H9 (cell line): ENCODE measurements at regions not wholly inside any gene's neighbourhood (a gene's known extent, or its start where the extent isn't known, plus 50 kb on each side); places are given as distances from the start of the nearest gene placed in this dataset.

Experiments used
- DNase-seq: peaks from one replicate; pipeline ENCODE4 v3.0.0-alpha.2; 2017
- H2AFZ ChIP-seq: one replicate; pipeline ENCODE4 v1.6.1; 2013; ENCODE audit warnings: mild to moderate bottlenecking, low read length, control low read depth, moderate library complexity
- H2AK5ac ChIP-seq: 2 replicates; pipeline ENCODE4 v1.6.1; 2013; ENCODE audit warnings: low read length, control low read depth, mixed read lengths; ENCODE audit not compliant: insufficient read length
- H2BK120ac ChIP-seq: one replicate; pipeline ENCODE4 v1.6.1; 2013; ENCODE audit warnings: low read depth, mild to moderate bottlenecking, low read length, control low read depth, inconsistent platforms; ENCODE audit not compliant: poor library complexity, severe bottlenecking
- H2BK12ac ChIP-seq: 2 replicates; pipeline ENCODE4 v1.6.1; 2013; ENCODE audit warnings: low read length, control low read depth, mixed read lengths, low read depth; ENCODE audit not compliant: insufficient read length
- H2BK15ac ChIP-seq: 2 replicates; pipeline ENCODE4 v1.6.1; 2013; ENCODE audit warnings: low read depth, low read length, control low read depth
- H2BK20ac ChIP-seq: one replicate; pipeline ENCODE4 v1.6.1; 2013; ENCODE audit warnings: low read depth, mild to moderate bottlenecking, low read length, control low read depth, inconsistent platforms; ENCODE audit not compliant: poor library complexity, severe bottlenecking
- H2BK5ac ChIP-seq: 2 replicates; pipeline ENCODE4 v1.6.1; 2013; ENCODE audit warnings: low read length, control low read depth, mixed read lengths; ENCODE audit not compliant: insufficient read length
- H3K14ac ChIP-seq: 2 replicates; pipeline ENCODE4 v1.6.1; 2013; ENCODE audit warnings: low read length, control low read depth; ENCODE audit not compliant: insufficient read depth
- H3K18ac ChIP-seq: 2 replicates; pipeline ENCODE4 v1.6.1; 2013; ENCODE audit warnings: low read depth, mild to moderate bottlenecking, mixed read lengths, low read length, control low read depth; ENCODE audit not compliant: insufficient read length
- H3K23ac ChIP-seq: 2 replicates; pipeline ENCODE4 v1.6.1; 2013; ENCODE audit warnings: low read length, control low read depth, mixed read lengths, low read depth; ENCODE audit not compliant: insufficient read length
- H3K23me2 ChIP-seq: 2 replicates; pipeline ENCODE4 v1.6.1; 2013; ENCODE audit warnings: low read depth, mild to moderate bottlenecking, mixed read lengths, low read length, control low read depth; ENCODE audit not compliant: insufficient read length, poor library complexity, severe bottlenecking
- H3K27ac ChIP-seq: 2 replicates; pipeline ENCODE4 v1.5.1; 2013; ENCODE audit warnings: low read length, control low read depth, mixed read lengths, low read depth; ENCODE audit not compliant: insufficient read length
- H3K27me3 ChIP-seq: 2 replicates; pipeline ENCODE4 v1.6.1; 2013; ENCODE audit warnings: low read length, control low read depth, inconsistent platforms; ENCODE audit not compliant: insufficient read depth
- H3K4ac ChIP-seq: 2 replicates; pipeline ENCODE4 v1.6.1; 2013; ENCODE audit warnings: low read depth, mild to moderate bottlenecking, control low read depth, inconsistent platforms, low read length, moderate library complexity
- H3K4me1 ChIP-seq: 2 replicates; pipeline ENCODE4 v1.6.1; 2013; ENCODE audit warnings: low read length, control low read depth, inconsistent platforms; ENCODE audit not compliant: insufficient read depth
- H3K4me2 ChIP-seq: 2 replicates; pipeline ENCODE4 v1.6.1; 2013; ENCODE audit warnings: low read length, control low read depth, mixed read lengths; ENCODE audit not compliant: insufficient read length, insufficient read depth
- H3K56ac ChIP-seq: 2 replicates; pipeline ENCODE4 v1.6.1; 2013; ENCODE audit warnings: low read depth, mild to moderate bottlenecking, mixed read lengths, low read length, control low read depth; ENCODE audit not compliant: insufficient read length
- H3K79me1 ChIP-seq: 2 replicates; pipeline ENCODE4 v1.6.1; 2013; ENCODE audit warnings: low read depth, mild to moderate bottlenecking, moderate library complexity, low read length, control low read depth, inconsistent platforms; ENCODE audit not compliant: insufficient read depth, poor library complexity, severe bottlenecking
- H3K79me2 ChIP-seq: 2 replicates; pipeline ENCODE4 v1.6.1; 2013; ENCODE audit warnings: low read length, control low read depth, inconsistent platforms; ENCODE audit not compliant: insufficient read depth
- H3K9ac ChIP-seq: 2 replicates; pipeline ENCODE4 v1.6.1; 2013; ENCODE audit warnings: low read length, control low read depth, mixed read lengths; ENCODE audit not compliant: insufficient read length; ENCODE audit errors: extremely low read depth
- H3K9me3 ChIP-seq: one replicate; pipeline ENCODE4 v1.6.1; 2013; ENCODE audit warnings: low read depth, low read length, inconsistent platforms; ENCODE audit not compliant: control insufficient read depth
- H3T11ph ChIP-seq: one replicate; pipeline ENCODE4 v1.6.1; 2013; ENCODE audit warnings: mild to moderate bottlenecking, low read length, control low read depth, inconsistent platforms
- H4K20me1 ChIP-seq: one replicate; pipeline ENCODE4 v1.6.1; 2013; ENCODE audit not compliant: control insufficient read depth, insufficient read length, insufficient read depth
- H4K5ac ChIP-seq: 2 replicates; pipeline ENCODE4 v1.6.1; 2013; ENCODE audit warnings: low read depth, mild to moderate bottlenecking, mixed read lengths, low read length, control low read depth; ENCODE audit not compliant: insufficient read length
- H4K8ac ChIP-seq: replicated peaks from 2 replicates; pipeline ENCODE4 v1.6.1; 2013; ENCODE audit warnings: low read length, control low read depth, mixed read lengths, low read depth; ENCODE audit not compliant: insufficient read length
- H4K91ac ChIP-seq: 2 replicates; pipeline ENCODE4 v1.6.1; 2013; ENCODE audit warnings: low read depth, mild to moderate bottlenecking, moderate library complexity, mixed read lengths, low read length, control low read depth; ENCODE audit not compliant: insufficient read length
- H3K27ac Mint-ChIP-seq, 3 experiments: 2 replicates in 2 of 3; 3 replicates in 1 of 3; pipeline ENCODE4 v1.8.0; 2020 to 2021; ENCODE audit warnings: mixed read lengths in 3 of 3, mild to moderate bottlenecking in 1 of 3, moderate library complexity in 1 of 3
- H3K27me3 Mint-ChIP-seq: 2 replicates; pipeline ENCODE4 v1.8.0; 2021; ENCODE audit warnings: low read depth, mild to moderate bottlenecking, moderate library complexity, mixed read lengths
- H3K36me3 Mint-ChIP-seq, 3 experiments: 2 replicates in 2 of 3; 3 replicates in 1 of 3; pipeline ENCODE4 v1.8.0; 2020 to 2021; ENCODE audit warnings: low read depth in 3 of 3, mixed read lengths in 3 of 3; ENCODE audit not compliant: insufficient read depth in 1 of 3
- H3K4me1 Mint-ChIP-seq, 2 experiments: 2 replicates each; pipeline ENCODE4 v1.8.0; 2020; ENCODE audit warnings: mixed read lengths in 2 of 2
- H3K4me3 Mint-ChIP-seq, 2 experiments: 2 replicates in 1 of 2; 3 replicates in 1 of 2; pipeline ENCODE4 v1.8.0; 2020 to 2021; ENCODE audit warnings: mild to moderate bottlenecking in 2 of 2, mixed read lengths in 2 of 2, moderate library complexity in 1 of 2
- H3K9me3 Mint-ChIP-seq, 2 experiments: 2 replicates in 1 of 2; 3 replicates in 1 of 2; pipeline ENCODE4 v1.8.0; 2020; ENCODE audit warnings: mild to moderate bottlenecking in 2 of 2, mixed read lengths in 2 of 2, moderate library complexity in 1 of 2
- WGBS: extraction: QIAGEN DNeasy Blood & Tissue Kit; methylation state at CpG from one replicate; pipeline ENCODE4 v1.1.7; 2013; ENCODE audit warnings: missing lambda C conversion rate, low lambda C conversion rate, mixed read lengths; ENCODE audit not compliant: insufficient read length; ENCODE audit errors: extremely low coverage; 5-methylcytosine and 5-hydroxymethylcytosine counted together
- TF ChIP-seq, protein P1 (sequence below): fragments of 200-600 bp; sonication (generic); conservative IDR thresholded peaks from 3 replicates; pipeline ENCODE4 v1.8.0; 2021; ENCODE audit warnings: antibody characterized with exemption, mild to moderate bottlenecking

DNA sequence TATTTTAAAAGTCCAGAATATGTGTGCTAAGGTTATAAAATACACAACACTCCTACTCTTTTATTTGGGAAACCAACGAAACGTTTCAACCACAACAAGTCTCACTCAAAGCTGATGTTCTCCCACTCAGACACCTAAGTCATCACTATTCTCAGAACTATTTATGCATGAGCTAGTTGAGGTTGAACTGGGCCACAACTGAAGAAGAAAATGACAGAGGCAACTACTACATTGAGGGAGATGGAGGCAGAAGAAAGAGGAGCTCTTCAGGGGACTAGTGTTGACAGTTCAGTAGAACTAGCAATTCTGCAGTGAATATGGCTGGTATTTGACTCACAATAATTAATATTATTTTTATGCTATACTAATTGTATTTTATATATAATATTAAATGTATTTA is 198.2 kb downstream of the SEC16B start:
- Histone ChIP-seq H2AK5ac (no peak overlapping the region), H3K14ac (no peak overlapping the region), H4K91ac (no peak overlapping the region), H3K27me3 (no peaks in the 10 kb centered on the region), H3K9ac (no peak overlapping the region), H2AFZ (no peak overlapping the region), H3K23me2 (no peaks in the 10 kb centered on the region), H2BK15ac (no peak overlapping the region), H3K56ac (no peak overlapping the region), H2BK12ac (no peak overlapping the region), H3K4me1 (no peaks in the 10 kb centered on the region), H2BK120ac (no peak overlapping the region), H4K8ac (no peak overlapping the region), H3K79me2 (no peaks in the 10 kb centered on the region), H3K27ac (no peak overlapping the region), H2BK5ac (no peak overlapping the region), H3T11ph (no peak overlapping the region), H3K23ac (no peak overlapping the region), H4K5ac (no peak overlapping the region), H2BK20ac (no peak overlapping the region), H4K20me1 (peaks cover 2% of the 10 kb centered on the region), H3K4ac (no peak overlapping the region), H3K9me3 (peaks cover 13% of the 10 kb centered on the region), H3K4me2 (no peak overlapping the region), H3K18ac (no peak overlapping the region), H3K79me1 (no peaks in the 10 kb centered on the region)
- TF ChIP-seq, protein P1, sequence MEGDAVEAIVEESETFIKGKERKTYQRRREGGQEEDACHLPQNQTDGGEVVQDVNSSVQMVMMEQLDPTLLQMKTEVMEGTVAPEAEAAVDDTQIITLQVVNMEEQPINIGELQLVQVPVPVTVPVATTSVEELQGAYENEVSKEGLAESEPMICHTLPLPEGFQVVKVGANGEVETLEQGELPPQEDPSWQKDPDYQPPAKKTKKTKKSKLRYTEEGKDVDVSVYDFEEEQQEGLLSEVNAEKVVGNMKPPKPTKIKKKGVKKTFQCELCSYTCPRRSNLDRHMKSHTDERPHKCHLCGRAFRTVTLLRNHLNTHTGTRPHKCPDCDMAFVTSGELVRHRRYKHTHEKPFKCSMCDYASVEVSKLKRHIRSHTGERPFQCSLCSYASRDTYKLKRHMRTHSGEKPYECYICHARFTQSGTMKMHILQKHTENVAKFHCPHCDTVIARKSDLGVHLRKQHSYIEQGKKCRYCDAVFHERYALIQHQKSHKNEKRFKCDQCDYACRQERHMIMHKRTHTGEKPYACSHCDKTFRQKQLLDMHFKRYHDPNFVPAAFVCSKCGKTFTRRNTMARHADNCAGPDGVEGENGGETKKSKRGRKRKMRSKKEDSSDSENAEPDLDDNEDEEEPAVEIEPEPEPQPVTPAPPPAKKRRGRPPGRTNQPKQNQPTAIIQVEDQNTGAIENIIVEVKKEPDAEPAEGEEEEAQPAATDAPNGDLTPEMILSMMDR: no peak
- Mint-ChIP-seq H3K27me3 (no peaks in the 10 kb centered on the region; the same call in 1 of the 2 replicates), H3K4me1 (no peaks in the 10 kb centered on the region), H3K27ac (no peak overlapping the region), H3K36me3 (peaks cover 3 to 22% (median 14%) of the 10 kb centered on the region in 3 experiments; a peak in 6 of 7 replicates), H3K4me3 (no peak overlapping the region), H3K9me3 (peaks cover 21 to 24% of the 10 kb centered on the region in 2 experiments)
- no peak for DNase-seq
- WGBS: no CpG with 5 or more reads among the region's 2 CpGs
